HepG2 (cell line): ENCODE measurements at regions not wholly inside any gene's neighbourhood (a gene's known extent, or its start where the extent isn't known, plus 50 kb on each side); places are given as distances from the start of the nearest gene placed in this dataset.

Source experiments
- ATAC-seq: fragments of 200-7000 bp; cut with Tn5 transposase; 3 replicates; pipeline ENCODE4 v1.9.1; 2020; ENCODE audit warnings: mild to moderate bottlenecking, moderate library complexity
- BruUV-seq: library from RNA; stranded (reverse); fragments of 400-500 nt; replicated peaks from 2 replicates; lab custom pipeline; 2021; lab: Mats Ljungman, UMichigan
- CTCF ChIA-PET: fragments of 300-600 bp; formaldehyde crosslinking; extraction: SDS; loops from one replicate; lab custom pipeline; 2021; ENCODE audit warnings: low total read pairs, inconsistent platforms, low intra/inter-chr PET ratio; lab: Yijun Ruan, JAX
- POLR2A ChIA-PET: fragments of 350-600 bp; sonication (Branson Sonifier 250); formaldehyde crosslinking; loops from one replicate; lab custom pipeline; 2020; ENCODE audit warnings: antibody characterized with exemption, inconsistent platforms; lab: Yijun Ruan, JAX
- DNase-seq: peaks from one replicate; pipeline ENCODE4 v3.0.0-alpha.2; 2015; ENCODE audit warnings: low spot score
- FAIRE-seq: peaks from 3 replicates; lab custom pipeline; 2011; peaks lifted over from hg19 to GRCh38; lab: Jason Lieb, UNC
- H2AFZ ChIP-seq: one replicate; pipeline ENCODE4 v1.6.1; 2011; ENCODE audit warnings: low read length, inconsistent platforms
- H3K27ac ChIP-seq: fragments of 300-600 bp; 3 replicates; pipeline ENCODE4 v1.8.0; 2011; ENCODE audit warnings: mixed run types, mild to moderate bottlenecking, mixed read lengths, low read length, inconsistent platforms; ENCODE audit not compliant: insufficient read depth; ENCODE audit errors: extremely low read length
- H3K27me3 ChIP-seq, 2 experiments: fragments of 200-600 bp in 1 of 2; 2 replicates in 1 of 2; 3 replicates in 1 of 2; pipeline versions ENCODE4 v1.6.0 to v1.8.0; 2011; ENCODE audit warnings: low read length in 2 of 2, mild to moderate bottlenecking in 2 of 2, moderate library complexity in 2 of 2, inconsistent platforms in 1 of 2; ENCODE audit not compliant: insufficient read depth in 2 of 2, control insufficient read depth in 1 of 2
- H3K36me3 ChIP-seq, 2 experiments: fragments of 200-600 bp in 1 of 2; replicated peaks in 1 of 2; 2 replicates in 1 of 2; 3 replicates in 1 of 2; pipeline versions ENCODE4 v1.5.1 to v1.8.0; 2011; ENCODE audit warnings: low read length in 2 of 2, inconsistent platforms in 1 of 2; ENCODE audit not compliant: insufficient read depth in 2 of 2, control insufficient read depth in 1 of 2
- H3K4me1 ChIP-seq: 2 replicates; pipeline ENCODE4 v1.5.1; 2012; ENCODE audit warnings: low read length, inconsistent platforms; ENCODE audit not compliant: insufficient read depth
- H3K4me2 ChIP-seq: 2 replicates; pipeline ENCODE4 v1.6.0; 2011; ENCODE audit warnings: low read depth, low read length, inconsistent platforms
- H3K4me3 ChIP-seq, 3 experiments: fragments of 200-600 bp in 1 of 3; sonication (generic), shearing (Covaris generic) in 1 of 3; replicated peaks in 1 of 3; 2 replicates each; pipeline ENCODE4 v1.5.1; 2011 to 2016; ENCODE audit warnings: low read length in 3 of 3, inconsistent platforms in 2 of 3, low read depth in 2 of 3, mild to moderate bottlenecking in 2 of 3, control low read depth in 1 of 3, mixed read lengths in 1 of 3; ENCODE audit not compliant: insufficient read depth in 1 of 3
- H3K79me2 ChIP-seq: one replicate; pipeline ENCODE4 v1.6.1; 2011; ENCODE audit warnings: low read length, inconsistent platforms; ENCODE audit not compliant: insufficient read depth
- H3K9ac ChIP-seq: 2 replicates; pipeline ENCODE4 v1.6.0; 2011; ENCODE audit warnings: mild to moderate bottlenecking, low read depth, low read length, inconsistent platforms; ENCODE audit not compliant: insufficient read depth
- H3K9me3 ChIP-seq: 2 replicates; pipeline ENCODE4 v1.5.1; 2012; ENCODE audit warnings: mild to moderate bottlenecking, low read length
- H4K20me1 ChIP-seq: 2 replicates; pipeline ENCODE4 v1.6.0; 2011; ENCODE audit warnings: inconsistent platforms, mild to moderate bottlenecking, low read length, moderate library complexity; ENCODE audit not compliant: insufficient read depth
- CTCF ChIP-seq: sonication (generic); formaldehyde crosslinking; IDR thresholded peaks from 2 replicates; pipeline ENCODE4 v1.5.0; 2020; ENCODE audit warnings: mild to moderate bottlenecking, missing genetic modification reagents, moderate library complexity
- HOXA3 ChIP-seq: sonication (generic); formaldehyde crosslinking; IDR thresholded peaks from 2 replicates; pipeline ENCODE4 v1.5.0; 2020; ENCODE audit warnings: missing genetic modification reagents
- STAG1 ChIP-seq: sonication (generic); formaldehyde crosslinking; IDR thresholded peaks from 2 replicates; pipeline ENCODE4 v1.4.0; 2020; ENCODE audit warnings: missing genetic modification reagents
- TEAD3 ChIP-seq: optimal IDR thresholded peaks from 2 replicates; pipeline ENCODE3; 2016; ENCODE audit warnings: borderline replicate concordance
- TP53 ChIP-seq: sonication (generic); formaldehyde crosslinking; conservative IDR thresholded peaks from 2 replicates; pipeline ENCODE4 v1.4.0; 2020; ENCODE audit warnings: missing genetic modification reagents
- ZMYM4 ChIP-seq: sonication (generic); formaldehyde crosslinking; IDR thresholded peaks from 2 replicates; pipeline ENCODE4 v1.8.1; 2023; ENCODE audit warnings: mild to moderate bottlenecking, missing genetic modification reagents
- ZNF512B ChIP-seq: sonication (generic); formaldehyde crosslinking; IDR thresholded peaks from 2 replicates; pipeline ENCODE4 v1.5.1; 2020; ENCODE audit warnings: missing genetic modification reagents, mild to moderate bottlenecking, borderline replicate concordance
- ZNF646 ChIP-seq: sonication (generic); formaldehyde crosslinking; IDR thresholded peaks from 2 replicates; pipeline ENCODE4 v1.9.0; 2021; ENCODE audit warnings: mild to moderate bottlenecking, missing genetic modification reagents
- ZNF790 ChIP-seq: sonication (generic); formaldehyde crosslinking; IDR thresholded peaks from 2 replicates; pipeline ENCODE4 v1.8.0; 2022; ENCODE audit warnings: missing genetic modification reagents, mild to moderate bottlenecking, borderline replicate concordance
- WGBS: methylation state at CpG from one replicate; pipeline ENCODE4 v1.1.6; 2017; ENCODE audit warnings: low lambda C conversion rate; 5-methylcytosine and 5-hydroxymethylcytosine counted together
- in situ Hi-C: cut with HindIII; loops from 2 replicates; pipeline ENCODE4 v1.10.0; 2017; ENCODE audit warnings: low pct_unique_long_range_greater_than_20kb; ENCODE audit not compliant: extremely low pct_ligation_motif_present
- intact Hi-C: fragments of 100-400 bp; cut with micrococcal nuclease; formaldehyde crosslinking; loops from one replicate; pipeline ENCODE4 v1.10.0; 2022; ENCODE audit not compliant: unreplicated experiment

GRCh38 chr14:85413836-85414526, 116.0 kb upstream of the FLRT2 start (continued):
- TF ChIP-seq HOXA3 (CRISPR knock-in tag) (no peak), TP53 (CRISPR knock-in tag) (no peak), ZNF790 (no peak)

- ATAC-seq (peak; percentile 94), DNase-seq (peak; percentile 64), FAIRE-seq (no peak)
- WGBS, result 35% methylated on average over 13 of the region's 13 CpGs
- H3K4me2 ChIP-seq, result no peak overlapping the region
- POLR2A ChIA-PET, result no interaction called here
- H3K27ac ChIP-seq, result no peak overlapping the region
- intact Hi-C loops, result loop anchor here (2.0 kb wide), 1 partner anchor 114 kb away; no protein-coding TSS in a partner anchor
- H4K20me1 ChIP-seq, result no peaks in the 10 kb centered on the region
- H3K9me3 ChIP-seq, result peaks cover 55% of the 10 kb centered on the region
- H3K4me3 ChIP-seq, result no peak overlapping the region
- in situ Hi-C loops, result loop anchor here (10.0 kb wide), 1 partner anchor 110 kb away; no protein-coding TSS in a partner anchor
- no peak overlapping the region for H3K9ac ChIP-seq
- no peaks in the 10 kb centered on the region for H3K79me2 ChIP-seq
- H3K36me3 ChIP-seq, result no peaks in the 10 kb centered on the region
- no peaks in the 10 kb centered on the region for H3K4me1 ChIP-seq
- no peaks in the 10 kb centered on the region for H3K27me3 ChIP-seq
- H2AFZ ChIP-seq, result no peak overlapping the region
- BruUV-seq, result no TSS peak
- CTCF ChIA-PET, result interaction anchor here (0.7 to 0.8 kb wide), 2 partner anchors 113 to 121 kb away, joined by 3 to 4 read pairs; no protein-coding TSS in a partner anchor
- peak; percentile 43; the same call in 1 of the 2 replicates for TF ChIP-seq CTCF (CRISPR knock-in tag)
- peak; percentile 39 for TF ChIP-seq TEAD3
- no peak for TF ChIP-seq ZNF646 (CRISPR knock-in tag)
- TF ChIP-seq STAG1 (CRISPR knock-in tag), result peak; percentile 53
- peak; percentile 45; the same call in 1 of the 2 replicates for TF ChIP-seq ZMYM4 (CRISPR knock-in tag)
- no peak for TF ChIP-seq ZNF512B (CRISPR knock-in tag)
Measured at GRCh38 chr14:85415015-85415712, 114.8 kb upstream of the FLRT2 start.
